Lower leg skin (tissue), 3 donors: ENCODE measurements at regions not wholly inside any gene's neighbourhood (a gene's known extent, or its start where the extent isn't known, plus 50 kb on each side); places are given as distances from the start of the nearest gene placed in this dataset.

ENCODE experiments used
- CTCF ChIP-seq, 3 donors: fragments of 450-650 bp; IDR thresholded peaks; one replicate each; pipeline ENCODE4 v1.5.1; 2016; ENCODE audit warnings: antibody characterized with exemption in 3 of 3, mild to moderate bottlenecking in 3 of 3, moderate library complexity in 2 of 3
- POLR2A ChIP-seq, 2 donors: fragments of 450-650 bp; IDR thresholded peaks; one replicate each; pipeline ENCODE4 v1.6.1; 2016 to 2017; ENCODE audit warnings: antibody characterized with exemption in 2 of 2, mild to moderate bottlenecking in 1 of 2, moderate library complexity in 1 of 2

- TF ChIP-seq CTCF (IDR thresholded peaks at IDR 0.05) (no peak), POLR2A (IDR thresholded peaks at IDR 0.05) (no peak)
Observed at GRCh38 chr13:91144486-91144885, 203.0 kb upstream of the MIR17HG start.
